ENCODE measurements at regions not wholly inside any gene's neighbourhood (a gene's known extent, or its start where the extent isn't known, plus 50 kb on each side); places are given as distances from the start of the nearest gene placed in this dataset.
"Not testable (repeated sequence)": the region's sequence is repeated elsewhere in the genome, so short reads cannot be mapped to it uniquely, and the experiment has no call there.

DNA sequence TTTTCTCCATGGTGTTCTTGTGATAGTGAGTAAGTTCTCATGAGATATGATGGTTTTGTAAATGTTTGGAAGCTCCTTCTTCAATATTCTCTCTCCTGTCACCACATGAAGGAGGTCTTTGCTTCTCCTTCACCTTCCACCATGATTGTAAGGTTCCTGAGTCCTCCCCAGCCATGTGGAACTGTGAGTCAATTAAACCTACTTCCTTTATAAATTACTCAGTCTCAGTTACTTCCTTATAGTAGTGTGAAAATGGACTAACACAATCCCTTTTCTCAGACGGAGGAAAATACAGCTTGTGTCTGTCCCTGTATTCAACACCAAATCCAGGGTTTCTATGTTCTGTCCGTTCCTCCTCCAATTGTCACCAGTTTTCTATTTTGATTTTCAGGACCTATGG lies 181.0 kb downstream of the ALDH8A1 start:
- H3F3A ChIP-seq (ENCODE audit: insufficient read depth, low read length) = no peaks in the 10 kb centered on the region
- no peaks in the 10 kb centered on the region for H3K36me3 ChIP-seq (replicated peaks; ENCODE audit: insufficient read depth, low read length)
- H3K9ac ChIP-seq (ENCODE audit: low read length) = no peak overlapping the region
- no peaks in the 10 kb centered on the region for H3K9me2 ChIP-seq (replicated peaks; ENCODE audit: insufficient read depth, low read length)
- TF ChIP-seq, protein P1, sequence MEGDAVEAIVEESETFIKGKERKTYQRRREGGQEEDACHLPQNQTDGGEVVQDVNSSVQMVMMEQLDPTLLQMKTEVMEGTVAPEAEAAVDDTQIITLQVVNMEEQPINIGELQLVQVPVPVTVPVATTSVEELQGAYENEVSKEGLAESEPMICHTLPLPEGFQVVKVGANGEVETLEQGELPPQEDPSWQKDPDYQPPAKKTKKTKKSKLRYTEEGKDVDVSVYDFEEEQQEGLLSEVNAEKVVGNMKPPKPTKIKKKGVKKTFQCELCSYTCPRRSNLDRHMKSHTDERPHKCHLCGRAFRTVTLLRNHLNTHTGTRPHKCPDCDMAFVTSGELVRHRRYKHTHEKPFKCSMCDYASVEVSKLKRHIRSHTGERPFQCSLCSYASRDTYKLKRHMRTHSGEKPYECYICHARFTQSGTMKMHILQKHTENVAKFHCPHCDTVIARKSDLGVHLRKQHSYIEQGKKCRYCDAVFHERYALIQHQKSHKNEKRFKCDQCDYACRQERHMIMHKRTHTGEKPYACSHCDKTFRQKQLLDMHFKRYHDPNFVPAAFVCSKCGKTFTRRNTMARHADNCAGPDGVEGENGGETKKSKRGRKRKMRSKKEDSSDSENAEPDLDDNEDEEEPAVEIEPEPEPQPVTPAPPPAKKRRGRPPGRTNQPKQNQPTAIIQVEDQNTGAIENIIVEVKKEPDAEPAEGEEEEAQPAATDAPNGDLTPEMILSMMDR (IDR thresholded peaks at IDR 0.05; ENCODE audit: low read length) = no peak
- no peaks in the 10 kb centered on the region for H3K4me1 ChIP-seq (ENCODE audit: low read length)
- H3K27ac ChIP-seq (ENCODE audit: low read length) = no peak overlapping the region
- H4K20me1 ChIP-seq (ENCODE audit: insufficient read depth, low read length) = no peaks in the 10 kb centered on the region
- no peak overlapping the region for H2AFZ ChIP-seq (ENCODE audit: low read length)
- no peak overlapping the region for H3K4me3 ChIP-seq (ENCODE audit: low read length)
- no peak overlapping the region for H3K4me2 ChIP-seq (ENCODE audit: low read depth, low read length)
- no peaks in the 10 kb centered on the region for H3K9me3 ChIP-seq (replicated peaks; ENCODE audit: insufficient read depth, low read length)
- no peaks in the 10 kb centered on the region for H3K27me3 ChIP-seq (replicated peaks; ENCODE audit: insufficient read depth, low read length)
- DNase-seq = no peak
- H3K79me2 ChIP-seq (ENCODE audit: low read length) = no peaks in the 10 kb centered on the region

DNA sequence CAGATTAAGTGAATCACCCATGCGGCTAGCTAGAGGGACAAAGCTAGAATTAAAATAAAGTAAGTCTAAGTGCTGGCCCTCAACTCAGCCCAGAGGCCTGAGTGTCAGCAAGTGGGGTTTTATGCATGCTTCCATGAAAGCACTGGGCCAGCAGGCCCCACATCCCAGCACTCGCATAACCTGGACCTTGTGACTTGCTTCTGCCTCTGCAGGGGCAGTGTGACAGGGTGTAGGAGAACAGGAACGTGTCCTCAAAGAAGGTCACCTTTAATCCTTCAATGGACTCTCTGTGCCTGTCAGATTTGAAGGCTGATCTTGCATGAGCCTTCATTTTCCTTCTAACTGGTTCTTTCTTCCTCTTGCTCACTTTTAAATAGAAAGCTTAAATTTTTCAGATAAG lies 183.4 kb downstream of the ALDH8A1 start:
- no peaks in the 10 kb centered on the region for H3K9me3 ChIP-seq (replicated peaks; ENCODE audit: insufficient read depth, low read length)
- H3K27me3 ChIP-seq (replicated peaks; ENCODE audit: insufficient read depth, low read length) = no peaks in the 10 kb centered on the region
- no peak overlapping the region for H3K4me2 ChIP-seq (ENCODE audit: low read depth, low read length)
- TF ChIP-seq EZH2phosphoT487 (IDR thresholded peaks at IDR 0.05; ENCODE audit: low read length) (no peak), EZH2 (optimal IDR thresholded peaks at IDR 0.05; ENCODE audit: low read depth, low read length) (no peak)
- TF ChIP-seq, protein P1 (IDR thresholded peaks at IDR 0.05; ENCODE audit: low read length) = no peak
- no peak overlapping the region for H2AFZ ChIP-seq (ENCODE audit: low read length)
- H3F3A ChIP-seq (ENCODE audit: insufficient read depth, low read length) = no peaks in the 10 kb centered on the region
- H3K27ac ChIP-seq (ENCODE audit: low read length) = no peak overlapping the region
- no peaks in the 10 kb centered on the region for H3K4me1 ChIP-seq (ENCODE audit: low read length)
- H4K20me1 ChIP-seq (ENCODE audit: insufficient read depth, low read length) = no peaks in the 10 kb centered on the region
- DNase-seq = no peak
- no peak overlapping the region for H3K4me3 ChIP-seq (ENCODE audit: low read length)
- H3K36me3 ChIP-seq (replicated peaks; ENCODE audit: insufficient read depth, low read length) = no peaks in the 10 kb centered on the region
- H3K9me2 ChIP-seq (replicated peaks; ENCODE audit: insufficient read depth, low read length) = no peaks in the 10 kb centered on the region
- no peaks in the 10 kb centered on the region for H3K79me2 ChIP-seq (ENCODE audit: low read length)
- no peak overlapping the region for H3K9ac ChIP-seq (ENCODE audit: low read length)

DNA sequence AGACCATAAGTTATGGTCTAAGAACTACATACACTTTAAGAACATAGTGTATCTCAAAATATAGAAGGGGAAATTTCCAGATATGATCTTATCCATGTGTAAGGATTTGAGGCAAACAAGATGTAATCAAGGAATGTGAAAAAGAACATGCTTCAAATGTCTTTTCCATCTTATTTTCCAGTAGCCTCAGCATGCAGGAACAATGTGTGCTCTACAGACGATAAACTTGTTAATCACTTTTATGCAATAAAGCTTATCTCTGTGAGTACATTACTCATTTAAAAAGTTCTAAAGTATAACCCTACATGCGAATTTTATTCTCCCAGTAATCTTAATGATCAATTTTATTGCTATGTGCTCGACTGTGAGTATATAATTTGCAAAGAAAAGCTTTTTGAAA lies 185.2 kb downstream of the ALDH8A1 start:
- no peak for DNase-seq
- Histone ChIP-seq H4K20me1 (ENCODE audit: insufficient read depth, low read length) (no peaks in the 10 kb centered on the region), H3K4me2 (ENCODE audit: low read depth, low read length) (no peak overlapping the region), H3K9me2 (replicated peaks; ENCODE audit: insufficient read depth, low read length) (no peaks in the 10 kb centered on the region), H3K79me2 (ENCODE audit: low read length) (no peaks in the 10 kb centered on the region), H2AFZ (ENCODE audit: low read length) (no peak overlapping the region), H3F3A (ENCODE audit: insufficient read depth, low read length) (no peaks in the 10 kb centered on the region), H3K4me3 (ENCODE audit: low read length) (no peak overlapping the region), H3K9ac (ENCODE audit: low read length) (no peak overlapping the region), H3K4me1 (ENCODE audit: low read length) (no peaks in the 10 kb centered on the region), H3K9me3 (replicated peaks; ENCODE audit: insufficient read depth, low read length) (no peaks in the 10 kb centered on the region), H3K27ac (ENCODE audit: low read length) (no peak overlapping the region), H3K36me3 (replicated peaks; ENCODE audit: insufficient read depth, low read length) (no peaks in the 10 kb centered on the region), H3K27me3 (replicated peaks; ENCODE audit: insufficient read depth, low read length) (no peaks in the 10 kb centered on the region)
- TF ChIP-seq EZH2 (optimal IDR thresholded peaks at IDR 0.05; ENCODE audit: low read depth, low read length) (no peak), EZH2phosphoT487 (IDR thresholded peaks at IDR 0.05; ENCODE audit: low read length) (no peak)
- TF ChIP-seq, protein P1 (IDR thresholded peaks at IDR 0.05; ENCODE audit: low read length) = no peak

DNA sequence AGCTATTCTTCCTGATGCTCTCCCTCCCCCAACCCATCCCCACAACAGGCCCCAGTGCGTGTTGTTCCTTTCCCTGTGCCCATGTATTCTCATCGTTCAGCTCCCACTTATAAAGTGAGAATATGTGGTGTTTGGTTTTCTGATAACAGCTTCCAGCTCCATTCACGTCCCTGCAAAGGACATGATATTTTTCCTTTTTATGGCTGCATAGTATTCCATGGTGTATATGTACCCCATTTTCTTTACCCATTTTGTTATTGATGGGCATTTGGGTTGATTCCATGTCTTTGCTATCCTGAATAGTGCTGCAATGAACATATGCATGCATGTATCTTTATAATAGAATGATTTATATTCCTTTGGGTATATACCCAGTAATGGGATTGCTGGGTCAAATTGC lies 186.3 kb downstream of the ALDH8A1 start:
- not testable (repeated sequence) for H2AFZ ChIP-seq (ENCODE audit: low read length); H3K4me1 ChIP-seq (ENCODE audit: low read length); H3K9ac ChIP-seq (ENCODE audit: low read length); H4K20me1 ChIP-seq (ENCODE audit: insufficient read depth, low read length); DNase-seq; H3K4me2 ChIP-seq (ENCODE audit: low read depth, low read length); H3K36me3 ChIP-seq (replicated peaks; ENCODE audit: insufficient read depth, low read length); H3K27me3 ChIP-seq (replicated peaks; ENCODE audit: insufficient read depth, low read length); H3K9me2 ChIP-seq (replicated peaks; ENCODE audit: insufficient read depth, low read length); H3K9me3 ChIP-seq (replicated peaks; ENCODE audit: insufficient read depth, low read length); H3K27ac ChIP-seq (ENCODE audit: low read length); H3K79me2 ChIP-seq (ENCODE audit: low read length); H3F3A ChIP-seq (ENCODE audit: insufficient read depth, low read length); H3K4me3 ChIP-seq (ENCODE audit: low read length)
